Uterus (tissue), 2 donors: ENCODE measurements at regions not wholly inside any gene's neighbourhood (a gene's known extent, or its start where the extent isn't known, plus 50 kb on each side); places are given as distances from the start of the nearest gene placed in this dataset.

Experiments
- POLR2A ChIP-seq, 2 donors: fragments of 450-650 bp; IDR thresholded peaks; one replicate each; pipeline ENCODE4 v1.6.1; 2016; ENCODE audit warnings: antibody characterized with exemption in 2 of 2, mild to moderate bottlenecking in 1 of 2, moderate library complexity in 1 of 2
- TF ChIP-seq, protein P1 (sequence below), 4 experiments: fragments of 200-600 bp in 2 of 4; fragments of 450-650 bp in 2 of 4; sonication (generic) in 2 of 4; IDR thresholded peaks; one replicate each; pipeline ENCODE4 v1.5.1; 2016 to 2019; ENCODE audit warnings: antibody characterized with exemption in 4 of 4, mild to moderate bottlenecking in 2 of 4, moderate library complexity in 1 of 4

DNA sequence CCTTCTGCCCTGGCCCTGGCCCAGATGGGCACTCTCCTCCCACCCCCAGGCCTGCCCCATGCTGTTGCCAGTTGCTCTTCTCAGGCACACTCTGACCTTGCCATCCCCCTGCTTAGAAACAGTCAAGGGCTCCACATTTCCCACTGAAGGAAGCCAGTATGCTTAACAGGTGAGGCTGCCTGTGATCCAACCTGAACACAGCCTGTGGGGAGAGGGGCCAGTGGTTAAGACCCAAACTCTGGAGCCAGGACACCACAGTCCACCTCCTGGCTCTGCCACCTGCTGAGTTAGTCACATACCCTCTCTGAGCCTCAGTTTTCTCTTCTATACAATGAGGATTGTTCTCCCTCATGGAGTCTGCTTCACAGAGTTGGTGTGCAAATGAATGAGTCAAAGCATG, 526.9 kb downstream of the MATN1 start:
- TF ChIP-seq POLR2A (IDR thresholded peaks at IDR 0.05) = no peak
- TF ChIP-seq, protein P1, sequence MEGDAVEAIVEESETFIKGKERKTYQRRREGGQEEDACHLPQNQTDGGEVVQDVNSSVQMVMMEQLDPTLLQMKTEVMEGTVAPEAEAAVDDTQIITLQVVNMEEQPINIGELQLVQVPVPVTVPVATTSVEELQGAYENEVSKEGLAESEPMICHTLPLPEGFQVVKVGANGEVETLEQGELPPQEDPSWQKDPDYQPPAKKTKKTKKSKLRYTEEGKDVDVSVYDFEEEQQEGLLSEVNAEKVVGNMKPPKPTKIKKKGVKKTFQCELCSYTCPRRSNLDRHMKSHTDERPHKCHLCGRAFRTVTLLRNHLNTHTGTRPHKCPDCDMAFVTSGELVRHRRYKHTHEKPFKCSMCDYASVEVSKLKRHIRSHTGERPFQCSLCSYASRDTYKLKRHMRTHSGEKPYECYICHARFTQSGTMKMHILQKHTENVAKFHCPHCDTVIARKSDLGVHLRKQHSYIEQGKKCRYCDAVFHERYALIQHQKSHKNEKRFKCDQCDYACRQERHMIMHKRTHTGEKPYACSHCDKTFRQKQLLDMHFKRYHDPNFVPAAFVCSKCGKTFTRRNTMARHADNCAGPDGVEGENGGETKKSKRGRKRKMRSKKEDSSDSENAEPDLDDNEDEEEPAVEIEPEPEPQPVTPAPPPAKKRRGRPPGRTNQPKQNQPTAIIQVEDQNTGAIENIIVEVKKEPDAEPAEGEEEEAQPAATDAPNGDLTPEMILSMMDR (IDR thresholded peaks at IDR 0.05) = no peak
